KMS-11 (cell line): ENCODE measurements at regions not wholly inside any gene's neighbourhood (a gene's known extent, or its start where the extent isn't known, plus 50 kb on each side); places are given as distances from the start of the nearest gene placed in this dataset.

Experiments used
- H2AFZ ChIP-seq: fragments of 200-600 bp; sonication (generic); 2 replicates; pipeline ENCODE4 v1.6.1; 2016; ENCODE audit warnings: antibody characterized with exemption, mixed run types, low read depth
- H3K27ac ChIP-seq: fragments of 200-600 bp; sonication (generic); 2 replicates; pipeline ENCODE4 v1.6.1; 2016; ENCODE audit warnings: mild to moderate bottlenecking, mixed run types
- H3K27me3 ChIP-seq: fragments of 200-600 bp; sonication (generic); 2 replicates; pipeline ENCODE4 v1.6.1; 2017; ENCODE audit warnings: mild to moderate bottlenecking, low read depth, mixed run types, moderate library complexity; ENCODE audit not compliant: insufficient read depth
- H3K36me3 ChIP-seq: fragments of 200-600 bp; sonication (generic); 2 replicates; pipeline ENCODE4 v1.6.1; 2017; ENCODE audit warnings: mild to moderate bottlenecking, mixed run types; ENCODE audit not compliant: insufficient read depth
- H3K4me1 ChIP-seq: fragments of 200-600 bp; sonication (generic); 2 replicates; pipeline ENCODE4 v1.6.1; 2016; ENCODE audit warnings: mild to moderate bottlenecking, low read depth, mixed run types; ENCODE audit not compliant: poor library complexity, severe bottlenecking
- H3K4me2 ChIP-seq: fragments of 200-600 bp; sonication (generic); 2 replicates; pipeline ENCODE4 v1.7.0; 2016; ENCODE audit warnings: mild to moderate bottlenecking, mixed run types
- H3K4me3 ChIP-seq: fragments of 200-600 bp; sonication (generic); IDR thresholded peaks from 2 replicates; pipeline ENCODE4 v1.6.1; 2017; ENCODE audit warnings: low read depth, low read length, mixed read lengths; ENCODE audit not compliant: insufficient read depth
- H3K79me2 ChIP-seq: fragments of 200-600 bp; sonication (generic); 2 replicates; pipeline ENCODE4 v1.6.1; 2016; ENCODE audit warnings: low read depth, mixed run types; ENCODE audit not compliant: insufficient read depth
- H3K9ac ChIP-seq: fragments of 200-600 bp; sonication (generic); 2 replicates; pipeline ENCODE4 v1.6.1; 2016; ENCODE audit warnings: mild to moderate bottlenecking, mixed run types
- H4K20me1 ChIP-seq: fragments of 200-600 bp; sonication (generic); 2 replicates; pipeline ENCODE4 v1.6.1; 2016; ENCODE audit warnings: mild to moderate bottlenecking, mixed run types; ENCODE audit not compliant: insufficient read depth
- CTCF ChIP-seq: fragments of 200-600 bp; sonication (generic); conservative IDR thresholded peaks from 2 replicates; pipeline ENCODE4 v1.6.1; 2017; ENCODE audit warnings: low read depth, mild to moderate bottlenecking, antibody characterized with exemption, low read length, moderate library complexity, mixed read lengths

GRCh38 chr2:145744541-145745386 lies 1224.8 kb upstream of the ZEB2 start:
- Histone ChIP-seq H4K20me1 (no peaks in the 10 kb centered on the region), H2AFZ (no peak overlapping the region), H3K27me3 (no peaks in the 10 kb centered on the region), H3K4me3 (no peak overlapping the region), H3K27ac (no peak overlapping the region), H3K36me3 (no peaks in the 10 kb centered on the region), H3K4me1 (no peaks in the 10 kb centered on the region), H3K4me2 (no peak overlapping the region), H3K79me2 (no peaks in the 10 kb centered on the region), H3K9ac (no peak overlapping the region)
- TF ChIP-seq CTCF = no peak

DNA sequence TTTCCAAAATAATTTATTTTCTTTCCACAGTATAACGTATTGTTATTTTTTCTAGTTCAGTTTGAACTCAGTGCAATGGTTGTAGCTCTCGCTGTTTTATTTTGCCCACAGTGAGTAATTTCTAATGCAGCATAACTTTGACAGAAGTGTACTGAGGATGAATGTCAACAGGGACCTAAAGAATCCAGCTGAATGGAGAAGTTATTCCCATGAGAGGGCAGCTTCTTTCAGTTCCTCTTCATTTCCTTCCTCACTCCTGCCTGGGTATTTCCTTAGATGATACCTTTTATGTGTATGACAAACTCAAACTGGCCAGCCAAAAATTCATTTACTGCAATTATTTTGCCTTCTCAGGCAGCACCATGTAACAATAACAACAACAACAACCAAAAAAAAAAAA lies 1223.1 kb upstream of the ZEB2 start:
- H3K4me3 ChIP-seq = no peak overlapping the region
- TF ChIP-seq CTCF = no peak
- H3K79me2 ChIP-seq = no peaks in the 10 kb centered on the region
- no peak overlapping the region for H3K4me2 ChIP-seq
- no peak overlapping the region for H3K9ac ChIP-seq
- no peaks in the 10 kb centered on the region for H3K27me3 ChIP-seq
- no peaks in the 10 kb centered on the region for H3K36me3 ChIP-seq
- H4K20me1 ChIP-seq = no peaks in the 10 kb centered on the region
- no peaks in the 10 kb centered on the region for H3K4me1 ChIP-seq
- no peak overlapping the region for H2AFZ ChIP-seq
- no peak overlapping the region for H3K27ac ChIP-seq

- no peak overlapping the region for H3K27ac ChIP-seq
- no peaks in the 10 kb centered on the region for H3K4me1 ChIP-seq
- H3K9ac ChIP-seq = no peak overlapping the region
- H3K79me2 ChIP-seq = no peaks in the 10 kb centered on the region
- no peak overlapping the region for H3K4me3 ChIP-seq
- no peak overlapping the region for H3K4me2 ChIP-seq
- no peak overlapping the region for H2AFZ ChIP-seq
- no peaks in the 10 kb centered on the region for H3K36me3 ChIP-seq
- H3K27me3 ChIP-seq = no peaks in the 10 kb centered on the region
- no peak for TF ChIP-seq CTCF
- H4K20me1 ChIP-seq = no peaks in the 10 kb centered on the region
These were observed 1221.7 kb upstream of the ZEB2 start for GRCh38 chr2:145741636-145742035.

- Histone ChIP-seq H3K4me2 (no peak overlapping the region), H3K4me1 (no peaks in the 10 kb centered on the region), H3K79me2 (no peaks in the 10 kb centered on the region), H3K4me3 (no peak overlapping the region), H4K20me1 (no peaks in the 10 kb centered on the region), H2AFZ (no peak overlapping the region), H3K27me3 (no peaks in the 10 kb centered on the region), H3K27ac (no peak overlapping the region), H3K36me3 (no peaks in the 10 kb centered on the region), H3K9ac (no peak overlapping the region)
- no peak for TF ChIP-seq CTCF
These were observed 1221.3 kb upstream of the ZEB2 start for GRCh38 chr2:145741181-145741580.
